ENCODE measurements at regions not wholly inside any gene's neighbourhood (a gene's known extent, or its start where the extent isn't known, plus 50 kb on each side); places are given as distances from the start of the nearest gene placed in this dataset.

- TF ChIP-seq CTCF (IDR thresholded peaks at IDR 0.05; ENCODE audit: low read length) (no peak), EZH2 (IDR thresholded peaks at IDR 0.05; ENCODE audit: borderline replicate concordance, low read length) (no peak)
Measured at GRCh38 chr2:116706396-116706795, 1108.1 kb upstream of the DDX18 start.
